Muscle of arm (tissue), 1 donor: ENCODE measurements at regions not wholly inside any gene's neighbourhood (a gene's known extent, or its start where the extent isn't known, plus 50 kb on each side); places are given as distances from the start of the nearest gene placed in this dataset.
"Not testable (repeated sequence)": the region's sequence is repeated elsewhere in the genome, so short reads cannot be mapped to it uniquely, and the experiment has no call there.

Source experiments
- DNase-seq: peaks from one replicate; pipeline ENCODE4 v3.0.0-alpha.2; 2013

DNA sequence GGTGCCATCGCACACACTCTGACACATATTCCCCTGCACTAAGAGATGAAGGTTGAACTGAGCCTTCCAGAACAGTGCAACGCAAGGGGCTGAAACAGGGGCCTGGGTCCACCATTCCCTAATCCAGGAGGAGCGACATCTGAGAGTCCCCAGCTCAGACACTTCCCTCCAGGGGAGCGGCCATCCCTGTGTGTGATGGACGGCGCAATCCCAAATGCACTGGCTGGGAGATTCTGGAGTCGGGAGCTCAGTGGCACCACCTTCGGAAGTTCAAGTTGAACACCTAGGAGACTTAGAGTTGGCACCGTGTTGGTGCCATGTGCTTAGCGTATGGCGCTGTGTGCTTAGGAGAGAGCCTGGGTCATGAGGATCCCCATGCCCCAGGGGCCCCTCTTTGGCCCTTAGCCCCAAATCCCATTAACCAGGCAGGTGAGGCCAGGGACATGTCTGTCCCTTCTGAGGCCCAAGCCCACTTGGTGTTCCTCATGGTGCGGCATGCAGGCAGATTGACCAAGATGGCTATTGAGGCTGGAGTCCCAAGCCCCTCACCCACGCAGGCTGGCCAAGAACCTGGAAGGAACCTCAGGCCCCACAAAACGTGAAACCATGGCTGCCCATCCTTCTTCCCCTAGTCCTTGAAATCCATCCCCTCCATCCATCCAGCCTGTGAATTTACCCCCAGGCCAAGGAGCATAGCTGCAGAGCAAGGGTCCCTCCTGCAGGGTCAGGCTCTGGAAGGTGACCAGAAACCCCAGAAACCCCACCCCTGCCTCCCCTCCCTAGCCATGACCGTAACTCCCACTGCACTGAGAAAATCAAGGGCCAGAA is 114.1 kb upstream of the OTOS start:
- no peak for DNase-seq

DNA sequence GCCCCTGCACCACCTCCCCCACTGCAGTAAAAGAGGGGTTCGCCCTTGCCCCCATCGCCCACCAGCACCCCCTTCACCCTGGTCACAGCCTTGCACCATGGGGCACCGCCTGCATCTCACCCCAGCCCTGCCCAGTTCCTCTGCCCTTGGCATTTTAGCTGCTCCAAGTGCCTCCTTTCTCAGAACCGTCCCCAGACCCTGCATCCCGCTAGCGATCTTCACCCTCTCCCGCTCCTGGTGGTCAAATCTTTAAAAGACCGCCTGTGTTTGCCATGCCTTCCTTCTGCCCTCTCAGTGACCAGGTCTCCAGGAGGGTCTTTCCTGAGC is 114.7 kb upstream of the OTOS start:
- DNase-seq, result no peak

DNA sequence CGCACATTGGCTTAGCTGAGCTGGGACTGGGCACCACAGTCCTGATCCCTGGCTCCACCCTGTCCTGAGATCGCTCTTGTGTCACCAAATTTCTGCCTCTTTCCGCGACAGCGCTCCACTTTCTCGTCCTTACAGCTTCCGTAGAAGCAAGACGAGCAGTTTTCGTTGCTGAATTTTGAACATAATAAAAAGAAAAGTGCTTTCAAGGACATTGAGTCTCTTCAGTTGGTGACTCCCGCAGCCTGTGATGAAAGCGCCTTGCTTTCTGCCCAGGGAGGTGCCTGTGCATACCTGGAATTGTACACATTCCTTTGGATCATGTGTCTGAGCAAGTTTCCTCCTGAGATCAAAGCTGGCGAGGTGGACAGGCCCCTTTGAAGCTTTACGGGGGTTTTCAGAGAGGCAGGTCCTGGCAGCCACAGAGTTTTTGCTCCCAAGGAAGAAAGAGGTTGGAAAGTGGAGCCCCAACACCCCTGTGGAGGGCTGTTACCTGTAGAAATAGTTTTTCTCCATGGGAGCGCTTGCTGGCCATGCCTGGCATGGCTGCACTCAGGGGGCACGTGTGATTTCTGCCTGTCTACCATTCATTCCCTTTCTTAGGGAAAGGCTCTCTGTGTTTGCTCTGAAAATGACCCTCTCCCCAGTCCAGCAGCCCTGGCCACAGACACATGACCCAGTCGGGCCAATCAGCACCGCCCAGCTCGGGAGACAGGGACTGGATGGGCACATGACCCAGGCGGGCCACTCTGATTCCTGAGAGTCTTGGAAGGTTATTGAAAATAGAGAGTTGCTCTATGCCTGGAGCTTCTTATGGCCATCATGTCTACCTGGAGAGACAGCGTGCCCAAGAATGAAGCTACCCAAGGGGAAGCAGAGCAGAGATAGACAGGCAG is 115.6 kb upstream of the OTOS start:
- no peak for DNase-seq

DNA sequence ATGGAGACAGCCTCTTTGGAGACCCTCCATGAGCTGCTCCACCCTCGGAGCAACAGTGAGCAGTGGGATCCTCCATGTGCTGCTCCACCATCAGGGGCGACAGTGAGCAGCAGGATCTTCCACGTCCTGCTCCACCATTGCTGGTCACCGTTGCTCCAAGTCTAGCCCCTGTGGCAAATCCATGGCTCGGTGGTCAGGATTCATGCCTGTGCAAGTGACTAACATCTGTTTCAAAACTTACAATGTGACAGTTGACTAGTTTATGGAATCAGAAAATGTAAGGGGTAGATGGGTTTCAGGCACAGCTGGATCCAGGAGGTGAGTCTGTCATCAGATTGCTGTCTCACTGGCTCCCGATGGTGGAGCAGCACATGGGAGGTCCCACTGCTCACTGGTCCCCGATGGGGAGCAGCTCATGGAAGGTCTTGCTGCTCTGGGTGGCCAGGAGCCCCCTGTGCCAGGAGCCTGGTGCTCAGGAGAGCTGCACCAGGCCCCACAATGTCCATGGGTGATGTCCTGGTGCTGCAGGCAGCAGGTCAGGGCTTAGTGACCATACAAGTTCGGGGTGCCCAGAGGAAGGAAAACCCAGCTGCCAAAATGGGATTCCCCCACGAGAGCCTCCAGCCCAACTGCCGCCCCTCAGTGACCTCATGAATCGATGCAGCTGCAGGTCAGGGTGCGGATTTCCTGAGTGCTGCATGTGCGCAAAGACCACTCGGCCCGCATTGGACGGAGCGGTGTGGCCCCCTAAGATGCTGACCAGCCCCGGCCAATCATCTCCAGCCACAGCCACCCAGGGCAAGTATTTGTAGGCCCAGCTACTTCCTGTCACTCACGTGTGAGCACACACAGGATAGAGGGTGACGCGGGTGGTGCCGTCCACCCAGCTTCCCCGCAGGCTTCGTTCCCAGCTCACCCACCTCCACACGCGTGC is 116.5 kb upstream of the OTOS start:
- no peak for DNase-seq

DNA sequence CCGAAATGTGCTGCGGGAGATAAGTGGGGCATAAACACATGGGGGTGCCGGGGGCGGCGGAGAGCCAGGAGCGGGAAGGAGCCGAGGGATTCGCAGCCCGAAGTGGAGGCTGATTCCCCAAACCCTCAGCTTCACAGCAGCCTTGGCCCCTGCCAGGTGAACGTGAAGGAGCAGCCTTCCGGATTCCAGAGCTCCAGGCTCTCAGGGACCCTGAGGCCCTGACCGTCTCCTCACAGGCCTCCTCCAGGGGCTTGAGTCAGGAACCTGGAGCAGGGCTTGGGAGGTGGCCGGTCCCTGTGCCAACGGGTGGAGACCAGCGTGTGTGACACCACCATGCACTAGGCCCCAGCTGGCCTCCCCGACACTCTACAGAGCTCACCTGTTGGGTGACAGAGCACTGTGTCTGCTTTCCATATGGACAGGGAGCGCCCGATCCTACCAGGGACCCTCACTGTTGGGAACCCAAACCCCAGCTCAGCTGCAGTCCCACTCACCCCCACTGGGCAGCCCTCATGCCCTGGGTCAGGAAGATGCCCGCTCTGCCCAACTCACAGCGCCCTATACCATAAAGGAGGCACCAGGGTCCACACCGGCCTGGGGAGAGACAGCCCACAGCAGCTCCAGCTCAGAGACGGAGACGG is 117.6 kb upstream of the OTOS start:
- no peak for DNase-seq

DNA sequence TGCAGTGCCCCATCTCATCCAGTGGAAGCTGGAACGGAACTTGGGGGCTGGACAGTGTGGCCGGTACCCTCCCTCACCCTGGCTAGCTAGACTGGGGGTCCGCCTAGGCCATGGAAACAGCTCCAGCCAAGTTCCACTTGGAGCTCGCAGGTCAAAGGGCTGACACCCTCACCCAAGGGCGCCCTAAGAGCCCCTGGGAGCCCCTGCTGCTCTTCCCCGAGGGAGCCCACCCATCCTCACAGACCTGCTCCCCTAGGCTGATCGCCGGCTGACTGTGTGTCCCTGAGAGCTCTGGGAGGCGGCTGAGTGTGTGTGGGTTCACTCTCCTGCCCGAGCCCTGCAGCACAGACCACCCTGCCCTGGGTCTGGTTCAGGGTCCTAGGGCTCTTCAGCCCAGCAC is 118.2 kb upstream of the OTOS start:
- DNase-seq, result no peak

DNA sequence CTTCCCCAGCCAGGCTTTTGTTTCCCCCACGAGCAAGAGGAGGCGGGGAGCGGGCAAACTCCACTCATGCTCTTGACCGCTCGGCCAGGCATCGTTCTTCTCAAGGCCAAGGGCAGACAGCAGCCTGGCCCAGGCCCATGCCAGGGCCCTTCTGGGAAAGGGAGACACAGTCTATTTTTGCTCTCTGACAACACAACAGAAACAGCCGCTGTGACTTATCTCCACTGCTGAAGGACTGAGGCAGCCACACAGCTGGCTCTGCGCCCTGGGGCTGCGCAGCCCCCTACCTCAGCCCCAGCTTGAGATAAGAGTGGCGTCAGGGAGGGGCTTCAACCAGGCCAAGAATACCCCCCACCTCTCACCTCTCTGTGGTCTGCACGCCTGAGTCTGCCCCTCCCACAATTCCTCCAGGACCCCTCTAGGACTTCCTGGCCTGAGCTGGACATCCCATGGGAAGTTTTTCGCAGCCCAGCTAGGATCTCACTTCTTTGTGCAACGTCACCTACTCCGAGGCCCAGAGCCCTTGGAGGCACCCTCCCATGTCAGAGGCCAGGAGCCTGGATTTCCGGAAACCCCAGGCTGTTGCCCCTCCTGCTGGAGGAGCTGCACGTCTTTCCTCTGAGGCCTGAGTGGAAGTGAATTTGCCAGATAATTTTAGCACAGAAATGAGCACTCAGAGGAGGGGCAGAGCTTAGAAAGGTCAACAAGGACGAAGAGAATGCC is 118.9 kb upstream of the OTOS start:
- DNase-seq, result no peak

DNA sequence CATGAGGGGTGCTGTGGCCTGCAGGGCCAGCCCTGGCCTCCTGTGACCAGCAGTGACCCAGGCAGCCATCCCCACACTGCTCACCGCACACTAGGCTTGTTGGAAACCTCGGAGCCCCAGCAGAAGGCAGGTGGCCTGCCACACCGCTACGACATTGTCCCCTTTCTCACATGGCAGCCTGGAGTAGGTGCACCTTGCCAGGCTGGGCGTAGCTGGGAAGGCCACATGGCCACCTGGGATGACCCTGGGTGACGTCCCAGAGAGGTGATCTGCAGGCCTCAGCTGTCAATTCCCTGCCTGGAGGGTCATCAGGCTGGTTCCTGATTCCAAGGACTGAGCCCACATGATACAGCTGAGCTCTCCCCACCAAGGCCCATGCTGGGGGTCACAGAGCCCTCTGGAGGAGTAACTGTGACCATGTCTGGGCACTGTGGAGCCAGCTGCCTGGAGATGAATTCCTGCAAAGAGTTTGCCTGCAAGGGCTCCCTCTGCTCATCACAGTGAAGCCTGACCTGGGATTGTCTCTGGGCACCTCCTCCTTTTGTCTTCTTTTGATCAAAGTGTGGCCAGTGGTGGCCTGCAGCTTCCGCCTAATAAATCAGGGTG is 119.6 kb upstream of the OTOS start:
- no peak for DNase-seq

DNA sequence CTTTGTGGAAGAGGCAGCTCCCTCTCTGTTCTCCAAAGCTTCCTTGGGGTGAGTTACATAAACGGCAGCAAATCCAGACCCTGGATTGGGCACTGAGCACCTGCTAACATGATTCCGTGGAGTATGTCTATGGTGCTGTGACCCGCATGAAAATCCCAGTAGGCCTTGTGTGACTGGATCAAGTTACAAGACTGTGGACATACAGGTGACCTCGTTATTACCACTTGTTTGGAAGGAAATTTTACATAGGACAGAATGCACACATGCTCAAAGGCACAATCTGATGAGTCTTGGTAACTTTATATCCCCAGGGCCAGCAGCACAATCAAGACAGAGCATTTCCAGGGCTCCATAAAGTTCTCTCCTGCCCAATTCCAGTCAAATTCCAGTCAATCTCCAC is 120.2 kb upstream of the OTOS start:
- no peak for DNase-seq

DNA sequence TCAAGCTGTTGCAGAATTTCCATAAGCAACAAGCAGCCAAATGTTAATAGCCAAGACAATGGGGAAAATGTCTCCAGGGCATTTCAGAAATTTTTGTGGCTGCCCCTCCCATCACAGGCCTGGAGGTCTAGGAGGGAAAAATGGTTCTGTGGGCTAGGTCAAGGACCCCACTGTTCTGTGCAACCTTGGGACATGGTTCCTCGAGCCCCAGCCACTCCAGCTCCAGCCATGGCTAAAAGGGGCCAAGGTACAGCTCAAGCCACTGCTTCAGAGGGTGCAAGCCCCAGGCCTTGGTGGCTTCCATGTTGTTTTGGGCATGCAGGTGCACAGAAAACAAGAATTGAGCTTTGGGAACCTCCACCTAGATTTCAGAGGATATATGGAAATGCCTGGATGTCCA is 122.1 kb upstream of the OTOS start:
- DNase-seq, result not testable (repeated sequence)

DNA sequence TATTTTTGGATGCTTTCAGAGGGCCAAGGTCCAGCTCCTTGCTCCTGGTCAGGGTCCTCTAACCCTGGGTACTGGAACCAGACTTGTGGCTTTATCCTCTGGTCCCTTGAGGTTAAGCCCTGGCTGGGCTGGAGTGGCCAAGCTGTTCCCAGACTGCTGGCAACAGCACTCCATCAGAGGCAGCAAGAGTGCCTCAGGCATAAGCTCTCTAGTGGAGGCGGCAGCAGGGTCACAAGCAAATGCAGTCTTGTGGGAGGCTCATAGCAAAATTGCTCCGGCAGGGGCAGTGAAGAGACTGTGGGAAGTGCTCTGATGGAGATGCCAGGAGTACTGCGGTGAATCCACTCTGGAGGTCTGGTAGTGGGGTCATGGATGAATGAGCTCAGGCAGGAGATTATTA is 128.9 kb upstream of the OTOS start:
- DNase-seq, result no peak

DNA sequence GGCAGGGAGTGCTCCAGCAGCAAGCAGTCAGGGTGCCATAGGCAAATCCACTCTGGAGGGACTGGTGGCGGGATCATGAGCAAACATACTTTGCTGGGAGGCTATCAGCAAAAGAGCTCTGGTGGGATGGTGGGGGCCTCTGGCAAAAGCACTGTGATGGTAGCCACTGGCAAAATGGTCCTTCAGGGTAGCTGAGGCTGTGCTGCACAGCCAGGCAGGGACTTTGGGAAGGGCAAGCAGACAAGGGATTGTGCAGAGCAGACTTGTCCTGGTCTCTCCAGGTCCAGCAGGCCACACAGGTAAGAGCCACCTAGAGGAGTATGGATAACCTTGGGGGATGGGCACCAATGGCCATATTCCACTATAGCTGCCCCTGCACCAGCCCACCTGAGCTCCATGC is 129.4 kb upstream of the OTOS start:
- DNase-seq, result no peak

DNA sequence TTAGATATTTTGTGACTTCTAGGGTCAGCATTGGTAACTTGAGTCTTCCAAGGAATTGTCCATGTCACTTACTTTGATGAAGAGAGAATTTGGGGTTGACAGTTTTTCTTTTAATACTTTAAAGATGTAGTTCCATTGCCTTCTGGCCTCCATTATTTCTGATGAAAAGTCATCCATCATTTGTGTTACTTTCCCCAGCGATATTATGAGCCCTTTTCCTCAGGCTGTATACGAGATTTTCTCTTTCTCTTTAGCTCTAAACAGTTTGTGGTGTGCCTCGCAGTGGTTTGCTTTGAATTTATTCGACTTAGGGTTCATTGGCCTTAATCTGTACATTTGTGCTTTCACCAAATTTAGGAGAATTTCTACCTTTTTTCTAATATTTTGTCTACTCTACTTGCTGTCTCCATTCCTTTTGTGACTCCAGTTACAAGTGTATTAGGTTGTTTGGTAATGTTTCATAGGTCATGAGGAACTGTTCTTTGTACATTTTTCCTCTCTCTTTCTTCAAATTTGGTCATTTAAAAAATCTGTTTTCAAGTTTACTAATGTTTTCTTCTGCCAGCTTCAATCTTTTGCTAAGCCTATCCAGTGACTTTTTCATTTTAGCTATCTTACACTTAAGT is 131.4 kb upstream of the OTOS start:
- DNase-seq, result no peak

DNA sequence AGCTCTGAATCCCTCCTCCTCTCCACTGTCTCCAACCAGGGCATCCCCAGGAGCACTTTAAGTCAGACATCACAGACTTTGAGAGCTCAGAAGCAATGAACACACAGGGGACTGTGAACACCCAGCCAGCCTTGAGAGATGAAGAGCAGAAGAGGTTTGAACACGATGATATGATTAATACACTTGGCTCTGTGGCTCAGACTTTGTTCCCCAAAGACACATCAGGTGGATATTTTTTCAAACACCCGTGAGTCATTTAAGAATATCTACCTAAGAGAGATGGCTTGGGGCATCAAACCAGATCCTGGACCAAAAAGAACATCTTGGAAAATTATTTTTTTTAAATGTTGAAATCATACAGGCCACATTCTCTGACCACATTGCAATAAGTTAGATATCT is 134.9 kb upstream of the OTOS start:
- no peak for DNase-seq

DNA sequence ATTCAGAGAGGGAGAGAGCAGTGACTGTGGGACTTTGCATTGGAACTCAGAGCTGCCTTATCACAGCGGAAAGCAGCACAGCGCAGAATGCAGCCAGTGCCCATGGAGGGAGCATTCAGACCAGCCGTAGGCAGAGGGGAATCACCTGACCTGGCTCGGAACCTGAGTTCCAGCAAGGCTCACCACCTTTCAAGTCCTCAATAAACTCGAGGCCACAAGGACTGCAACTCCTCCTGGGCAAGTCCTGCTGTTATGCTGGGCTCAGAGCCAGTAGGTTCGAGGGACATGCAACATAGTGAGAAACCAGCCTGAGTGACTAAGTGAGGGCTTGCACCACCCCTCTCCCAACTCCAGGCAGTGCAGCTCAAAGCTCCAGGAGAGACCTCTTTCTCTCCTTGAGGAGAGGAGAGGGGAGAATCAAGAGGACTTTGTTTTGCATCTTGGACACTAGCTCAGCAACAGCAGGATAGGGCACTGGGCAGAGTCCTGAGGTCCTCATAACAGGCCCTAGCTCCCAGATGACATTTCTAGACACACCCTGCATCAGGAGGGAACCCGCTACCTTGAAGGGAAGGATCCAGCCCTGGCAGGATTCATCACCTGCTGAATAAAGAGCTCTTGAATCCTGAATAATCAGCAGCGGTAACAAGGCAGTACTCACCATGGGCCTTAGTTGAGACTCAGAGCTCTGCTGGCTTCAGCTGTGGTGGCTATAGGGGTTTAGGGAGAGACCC is 136.8 kb upstream of the OTOS start:
- DNase-seq, result no peak

DNA sequence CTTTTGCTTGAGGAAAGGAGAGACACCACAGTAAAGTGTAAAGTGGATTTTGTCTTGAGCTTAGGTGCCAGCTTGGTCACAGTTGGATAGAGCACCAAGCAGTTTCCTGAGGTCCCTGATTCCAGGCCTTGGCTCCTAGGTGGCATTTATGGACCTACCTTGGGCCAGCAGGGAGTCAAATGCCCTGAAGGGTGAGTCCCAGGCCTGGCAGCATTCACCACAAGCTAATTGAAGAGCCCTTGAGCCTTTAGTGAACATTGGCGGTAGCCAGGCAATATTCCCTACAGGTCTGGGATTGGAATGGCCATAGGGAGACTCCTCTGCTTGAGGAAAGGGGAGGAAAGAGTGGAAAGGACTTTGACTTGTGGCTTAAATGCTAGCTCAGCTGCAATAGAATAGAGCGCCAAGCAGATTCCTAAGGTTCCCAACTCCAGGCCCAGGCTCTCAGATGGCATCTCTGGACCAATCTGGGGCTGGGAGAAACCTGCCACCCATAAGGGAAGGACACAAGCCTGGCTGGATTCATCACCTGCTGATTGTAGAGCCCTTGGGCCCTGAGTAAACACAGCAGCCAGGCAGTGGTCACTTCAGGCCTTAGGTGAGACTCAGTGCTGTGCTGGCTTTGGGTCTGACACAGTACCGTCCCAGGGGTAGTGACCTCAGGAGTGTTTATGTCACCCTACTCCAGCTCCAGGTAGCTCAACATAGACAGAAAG is 137.5 kb upstream of the OTOS start:
- no peak for DNase-seq

DNA sequence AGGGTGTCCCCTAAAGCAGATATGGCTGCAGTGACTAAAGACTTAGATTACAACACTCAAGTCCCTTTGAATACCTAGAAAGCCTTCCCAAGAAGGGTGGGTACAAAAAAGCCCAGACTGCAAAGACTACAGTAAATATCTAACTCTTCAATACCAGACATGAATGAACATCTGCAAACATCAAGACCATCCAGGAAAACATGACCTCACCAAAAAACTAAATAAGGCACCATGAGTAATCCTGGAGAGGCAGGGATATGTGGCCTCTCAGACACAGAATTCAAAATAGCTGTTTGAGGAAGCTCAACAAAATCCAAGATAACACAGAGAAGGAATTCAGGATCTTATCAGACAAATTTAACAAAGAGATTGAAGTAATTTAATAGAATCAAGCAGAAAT is 138.2 kb upstream of the OTOS start:
- DNase-seq, result no peak

DNA sequence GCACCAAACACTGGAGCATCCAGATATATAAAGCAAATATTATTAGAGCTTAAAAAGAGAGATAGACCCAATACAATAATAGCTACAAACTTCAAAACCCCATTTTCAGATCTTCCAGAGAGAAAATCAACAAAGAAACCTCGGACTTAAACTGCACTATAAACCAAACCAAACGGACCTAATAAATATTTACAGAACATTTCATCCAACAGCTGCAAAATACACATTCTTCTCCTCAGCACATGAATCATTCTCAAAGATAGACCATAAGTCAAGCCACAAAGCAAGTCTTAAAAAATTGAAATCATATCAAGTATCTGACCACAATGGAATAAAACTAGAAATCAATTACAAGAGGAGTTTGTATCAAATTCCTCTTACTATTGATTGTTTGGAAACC is 140.2 kb upstream of the OTOS start:
- DNase-seq, result no peak
